Caco-2 (cell line): ENCODE measurements at regions not wholly inside any gene's neighbourhood (a gene's known extent, or its start where the extent isn't known, plus 50 kb on each side); places are given as distances from the start of the nearest gene placed in this dataset.

ENCODE experiments used
- BruUV-seq: library from RNA; stranded (reverse); fragments of 400-500 nt; replicated peaks from 2 replicates; lab custom pipeline; 2021; lab: Mats Ljungman, UMichigan
- CTCF ChIA-PET: fragments of 300-600 bp; sonication (Branson Sonifier 250); formaldehyde crosslinking; loops from one replicate; lab custom pipeline; 2022; ENCODE audit warnings: antibody characterized with exemption; lab: Charles Lee
- POLR2A ChIA-PET: fragments of 300-600 bp; sonication (Branson Sonifier 250); formaldehyde crosslinking; loops from one replicate; lab custom pipeline; 2022; ENCODE audit warnings: antibody characterized with exemption; lab: Charles Lee
- DNase-seq, 2 experiments: peaks; one replicate each; pipeline versions ENCODE4 v3.0.0 to v3.0.0-alpha.2; 2020 to 2022
- H3K27me3 ChIP-seq: replicated peaks from 2 replicates; pipeline ENCODE4 v1.6.0; 2011; ENCODE audit warnings: low read length; ENCODE audit not compliant: control insufficient read depth, insufficient read depth
- H3K36me3 ChIP-seq: 2 replicates; pipeline ENCODE4 v1.5.1; 2011; ENCODE audit warnings: low read length; ENCODE audit not compliant: control insufficient read depth, insufficient read depth
- H3K4me1 ChIP-seq: fragments of 250-450 bp; sonication (Bioruptor Pico); 2 replicates; pipeline ENCODE4 v1.5.1; 2020; ENCODE audit warnings: mild to moderate bottlenecking
- H3K4me3 ChIP-seq: 2 replicates; pipeline ENCODE4 v1.5.1; 2011; ENCODE audit warnings: low read depth, mild to moderate bottlenecking, control low read depth, low read length
- H3K9me3 ChIP-seq: fragments of 250-450 bp; sonication (Bioruptor Pico); 2 replicates; pipeline ENCODE4 v1.5.1; 2020; ENCODE audit warnings: mild to moderate bottlenecking, moderate library complexity
- H3K27ac Mint-ChIP-seq: one replicate; pipeline ENCODE4 v1.8.0; 2022; ENCODE audit warnings: mixed read lengths; ENCODE audit not compliant: unreplicated experiment
- H3K27me3 Mint-ChIP-seq: one replicate; pipeline ENCODE4 v1.8.0; 2022; ENCODE audit warnings: mixed read lengths; ENCODE audit not compliant: insufficient read depth, unreplicated experiment
- H3K36me3 Mint-ChIP-seq: one replicate; pipeline ENCODE4 v1.8.0; 2022; ENCODE audit warnings: mild to moderate bottlenecking, mixed read lengths; ENCODE audit not compliant: insufficient read depth, unreplicated experiment
- H3K4me1 Mint-ChIP-seq: one replicate; pipeline ENCODE4 v1.8.0; 2022; ENCODE audit warnings: low read depth, mixed read lengths; ENCODE audit not compliant: unreplicated experiment
- H3K4me3 Mint-ChIP-seq: one replicate; pipeline ENCODE4 v1.8.0; 2022; ENCODE audit warnings: mild to moderate bottlenecking, moderate library complexity, mixed read lengths; ENCODE audit not compliant: unreplicated experiment
- H3K9me3 Mint-ChIP-seq: one replicate; pipeline ENCODE4 v1.8.0; 2022; ENCODE audit warnings: mixed read lengths; ENCODE audit not compliant: unreplicated experiment
- CTCF ChIP-seq, 2 experiments: fragments of 200-600 bp in 1 of 2; IDR thresholded peaks; 1 replicate in 1 of 2; 2 replicates in 1 of 2; pipeline versions ENCODE4 v1.5.1 to v1.8.0; 2011 to 2022; ENCODE audit warnings: antibody characterized with exemption in 1 of 2, control low read depth in 1 of 2, inconsistent platforms in 1 of 2, low read depth in 1 of 2, low read length in 1 of 2, mild to moderate bottlenecking in 1 of 2, moderate library complexity in 1 of 2; ENCODE audit not compliant: insufficient read depth in 1 of 2, severe bottlenecking in 1 of 2, unreplicated experiment in 1 of 2
- intact Hi-C: fragments of 100-400 bp; cut with micrococcal nuclease; formaldehyde crosslinking; loops from one replicate; pipeline ENCODE4 v1.10.0; 2022; ENCODE audit not compliant: unreplicated experiment

GRCh38 chr12:40618636-40619035 is 73.6 kb upstream of the CNTN1 start:
- Mint-ChIP-seq H3K9me3 (no peaks in the 10 kb centered on the region), H3K27ac (no peak overlapping the region), H3K27me3 (peaks cover under 1% of the 10 kb centered on the region), H3K4me1 (no peaks in the 10 kb centered on the region), H3K4me3 (no peak overlapping the region), H3K36me3 (no peaks in the 10 kb centered on the region)
- intact Hi-C loops: no loop called here
- DNase-seq: no peak
- Histone ChIP-seq H3K4me1 (no peaks in the 10 kb centered on the region), H3K36me3 (no peaks in the 10 kb centered on the region), H3K4me3 (no peak overlapping the region), H3K9me3 (no peaks in the 10 kb centered on the region), H3K27me3 (no peaks in the 10 kb centered on the region)
- ChIA-PET POLR2A (no interaction called here), CTCF (no interaction called here)
- BruUV-seq: no TSS peak
- no peak for TF ChIP-seq CTCF (IDR thresholded peaks at IDR 0.05; ENCODE audit: insufficient read depth in 1 of 2, low read depth in 1 of 2, low read length in 1 of 2, severe bottlenecking in 1 of 2, unreplicated experiment in 1 of 2)

GRCh38 chr12:40620564-40621019 is 71.6 kb upstream of the CNTN1 start:
- Mint-ChIP-seq H3K4me1 (no peaks in the 10 kb centered on the region), H3K36me3 (no peaks in the 10 kb centered on the region), H3K27me3 (peaks cover 4% of the 10 kb centered on the region), H3K4me3 (no peak overlapping the region), H3K9me3 (no peaks in the 10 kb centered on the region), H3K27ac (no peak overlapping the region)
- H3K36me3 ChIP-seq: no peaks in the 10 kb centered on the region
- H3K4me3 ChIP-seq: no peak overlapping the region
- BruUV-seq: no TSS peak
- no peak for DNase-seq
- TF ChIP-seq CTCF (IDR thresholded peaks at IDR 0.05; ENCODE audit: insufficient read depth in 1 of 2, low read depth in 1 of 2, low read length in 1 of 2, severe bottlenecking in 1 of 2, unreplicated experiment in 1 of 2): no peak
- intact Hi-C loops: no loop called here
- no peaks in the 10 kb centered on the region for H3K27me3 ChIP-seq
- CTCF ChIA-PET: interaction anchor here (0.9 kb wide), 1 partner anchor 14 kb away, joined by 3 read pairs; no protein-coding TSS in a partner anchor
- no peaks in the 10 kb centered on the region for H3K9me3 ChIP-seq
- no peaks in the 10 kb centered on the region for H3K4me1 ChIP-seq
- POLR2A ChIA-PET: no interaction called here

- no peak overlapping the region for H3K27ac Mint-ChIP-seq
- peaks cover 4% of the 10 kb centered on the region for H3K27me3 Mint-ChIP-seq
- ChIA-PET POLR2A (no interaction called here), CTCF (no interaction called here)
- Histone ChIP-seq H3K27me3 (no peaks in the 10 kb centered on the region), H3K4me1 (no peaks in the 10 kb centered on the region), H3K36me3 (no peaks in the 10 kb centered on the region), H3K9me3 (no peaks in the 10 kb centered on the region), H3K4me3 (no peak overlapping the region)
- peak; percentile 77 to 85 for TF ChIP-seq CTCF (IDR thresholded peaks at IDR 0.05; ENCODE audit: insufficient read depth in 1 of 2, low read depth in 1 of 2, low read length in 1 of 2, severe bottlenecking in 1 of 2, unreplicated experiment in 1 of 2)
- DNase-seq: peak in 1 of 2 experiments; percentile 56
- no peaks in the 10 kb centered on the region for H3K9me3 Mint-ChIP-seq
- intact Hi-C loops: loop anchor here (1.0 kb wide), 1 partner anchor 299 kb away; no protein-coding TSS in a partner anchor
- H3K4me1 Mint-ChIP-seq: no peaks in the 10 kb centered on the region
- H3K36me3 Mint-ChIP-seq: no peaks in the 10 kb centered on the region
- BruUV-seq: no TSS peak
- no peak overlapping the region for H3K4me3 Mint-ChIP-seq
These were observed 69.9 kb upstream of the CNTN1 start for GRCh38 chr12:40622246-40622838.
